GM23338 (cell line): ENCODE measurements at regions not wholly inside any gene's neighbourhood (a gene's known extent, or its start where the extent isn't known, plus 50 kb on each side); places are given as distances from the start of the nearest gene placed in this dataset.

Experiments
- CREB1 ChIP-seq: fragments of 250-450 bp; sonication (Bioruptor Pico); IDR thresholded peaks from 2 replicates; pipeline ENCODE4 v1.5.0; 2020; ENCODE audit warnings: low read depth, mild to moderate bottlenecking, moderate library complexity
- ETS1 ChIP-seq: IDR thresholded peaks from 2 replicates; pipeline ENCODE4 v1.6.1; 2016; ENCODE audit warnings: antibody characterized with exemption
- EZH2 ChIP-seq: fragments of 200-600 bp; sonication (generic); IDR thresholded peaks from one replicate; pipeline ENCODE4 v1.8.0; 2017; ENCODE audit warnings: antibody characterized with exemption, mild to moderate bottlenecking, low read depth; ENCODE audit not compliant: unreplicated experiment
- EZH2phosphoT487 ChIP-seq: fragments of 200-600 bp; sonication (generic); IDR thresholded peaks from one replicate; pipeline ENCODE4 v1.8.1; 2018; ENCODE audit warnings: antibody characterized with exemption; ENCODE audit not compliant: unreplicated experiment
- JUNB ChIP-seq: IDR thresholded peaks from one replicate; pipeline ENCODE4 v1.6.1; 2016; ENCODE audit warnings: antibody characterized with exemption; ENCODE audit not compliant: unreplicated experiment
- NANOG ChIP-seq: IDR thresholded peaks from 2 replicates; pipeline ENCODE4 v1.6.1; 2016; ENCODE audit warnings: antibody characterized with exemption, borderline replicate concordance
- POLR2AphosphoS5 ChIP-seq: IDR thresholded peaks from 2 replicates; pipeline ENCODE4 v1.6.1; 2016; ENCODE audit warnings: antibody characterized with exemption, low read depth
- REST ChIP-seq: IDR thresholded peaks from one replicate; pipeline ENCODE4 v1.6.1; 2018; ENCODE audit warnings: antibody characterized with exemption; ENCODE audit not compliant: unreplicated experiment
- STAT1 ChIP-seq: IDR thresholded peaks from one replicate; pipeline ENCODE4 v1.6.1; 2016; ENCODE audit warnings: antibody characterized with exemption; ENCODE audit not compliant: unreplicated experiment
- ZNF331 ChIP-seq: fragments of 250-450 bp; sonication (Bioruptor Pico); IDR thresholded peaks from 2 replicates; pipeline ENCODE4 v1.5.0; 2020; ENCODE audit warnings: low read depth, mild to moderate bottlenecking, moderate library complexity
- TF ChIP-seq, protein P1 (sequence below), 2 experiments: fragments of 200-600 bp in 1 of 2; sonication (generic) in 1 of 2; conservative IDR thresholded peaks; 2 replicates each; pipeline versions ENCODE4 v1.5.1 to v1.6.1; 2016 to 2017; ENCODE audit warnings: antibody characterized with exemption in 2 of 2, low read depth in 2 of 2, mild to moderate bottlenecking in 2 of 2, moderate library complexity in 1 of 2

GRCh38 chr2:22801071-22801470 lies 583.9 kb upstream of the KLHL29 start:
- TF ChIP-seq POLR2AphosphoS5 (no peak), EZH2 (no peak), ZNF331 (no peak), REST (no peak), STAT1 (no peak), EZH2phosphoT487 (no peak), CREB1 (CRISPR knock-in tag) (no peak), NANOG (no peak), ETS1 (no peak), JUNB (no peak)
- TF ChIP-seq, protein P1, sequence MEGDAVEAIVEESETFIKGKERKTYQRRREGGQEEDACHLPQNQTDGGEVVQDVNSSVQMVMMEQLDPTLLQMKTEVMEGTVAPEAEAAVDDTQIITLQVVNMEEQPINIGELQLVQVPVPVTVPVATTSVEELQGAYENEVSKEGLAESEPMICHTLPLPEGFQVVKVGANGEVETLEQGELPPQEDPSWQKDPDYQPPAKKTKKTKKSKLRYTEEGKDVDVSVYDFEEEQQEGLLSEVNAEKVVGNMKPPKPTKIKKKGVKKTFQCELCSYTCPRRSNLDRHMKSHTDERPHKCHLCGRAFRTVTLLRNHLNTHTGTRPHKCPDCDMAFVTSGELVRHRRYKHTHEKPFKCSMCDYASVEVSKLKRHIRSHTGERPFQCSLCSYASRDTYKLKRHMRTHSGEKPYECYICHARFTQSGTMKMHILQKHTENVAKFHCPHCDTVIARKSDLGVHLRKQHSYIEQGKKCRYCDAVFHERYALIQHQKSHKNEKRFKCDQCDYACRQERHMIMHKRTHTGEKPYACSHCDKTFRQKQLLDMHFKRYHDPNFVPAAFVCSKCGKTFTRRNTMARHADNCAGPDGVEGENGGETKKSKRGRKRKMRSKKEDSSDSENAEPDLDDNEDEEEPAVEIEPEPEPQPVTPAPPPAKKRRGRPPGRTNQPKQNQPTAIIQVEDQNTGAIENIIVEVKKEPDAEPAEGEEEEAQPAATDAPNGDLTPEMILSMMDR (conservative IDR thresholded peaks at IDR 0.05; ENCODE audit: low read depth in 2 of 2): no peak
